NCI-H82 treated with DMSO at 0.1 percent for 48 hours (cell line): ENCODE measurements at regions not wholly inside any gene's neighbourhood (a gene's known extent, or its start where the extent isn't known, plus 50 kb on each side); places are given as distances from the start of the nearest gene placed in this dataset.
"Not testable (repeated sequence)": the region's sequence is repeated elsewhere in the genome, so short reads cannot be mapped to it uniquely, and the experiment has no call there.

ENCODE experiments used
- DNase-seq: peaks from one replicate; lab custom pipeline; 2025; ENCODE audit not compliant: unreplicated experiment; lab: John Stamatoyannopoulos, UW

GRCh38 chr3:87733671-87734367 lies 325.0 kb downstream of the CGGBP1 start:
- DNase-seq = no peak

- DNase-seq = no peak
Observed at GRCh38 chr3:87732294-87732693, 326.5 kb downstream of the CGGBP1 start.

- DNase-seq = no peak
Observed at GRCh38 chr3:87727783-87728182, 331.0 kb downstream of the CGGBP1 start.

DNA sequence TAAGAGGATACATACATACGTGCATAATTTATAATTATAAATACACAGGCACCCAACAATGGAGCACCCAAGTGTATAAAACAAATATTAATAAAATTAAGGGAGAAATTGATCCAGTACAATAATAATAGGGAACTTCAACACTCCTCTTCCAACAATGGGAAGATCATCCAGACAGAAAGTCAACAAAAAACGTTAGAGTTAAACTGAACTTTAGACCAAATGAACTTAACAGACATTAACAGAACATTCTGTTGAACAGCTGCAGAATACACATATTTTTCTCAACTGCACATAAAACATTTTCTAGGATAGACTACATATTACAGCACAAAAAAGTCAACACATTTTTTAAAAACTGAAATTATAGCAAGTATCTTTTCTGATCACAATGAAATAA lies 339.7 kb downstream of the CGGBP1 start:
- no peak for DNase-seq

DNA sequence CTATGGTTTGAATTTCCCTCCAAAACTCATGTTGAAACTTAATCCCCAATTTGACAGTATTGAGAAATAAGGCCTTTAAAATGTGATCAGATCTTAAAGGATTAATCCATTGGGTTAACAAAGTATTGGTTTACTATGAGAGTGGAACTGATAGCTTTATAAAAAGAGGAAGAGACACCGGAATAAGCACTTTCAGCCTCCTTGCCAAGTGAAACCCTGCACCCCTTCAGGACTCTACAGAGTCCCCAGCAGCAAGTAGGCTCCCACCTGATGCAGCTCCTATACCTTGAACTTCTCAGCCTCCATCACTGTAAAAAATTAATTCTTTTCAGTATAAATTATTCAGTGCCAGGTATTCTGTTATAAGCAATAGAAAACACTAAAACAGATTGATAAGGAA lies 348.3 kb downstream of the CGGBP1 start:
- no peak for DNase-seq

- DNase-seq = no peak
Observed at GRCh38 chr3:87710028-87710427, 348.8 kb downstream of the CGGBP1 start.

DNA sequence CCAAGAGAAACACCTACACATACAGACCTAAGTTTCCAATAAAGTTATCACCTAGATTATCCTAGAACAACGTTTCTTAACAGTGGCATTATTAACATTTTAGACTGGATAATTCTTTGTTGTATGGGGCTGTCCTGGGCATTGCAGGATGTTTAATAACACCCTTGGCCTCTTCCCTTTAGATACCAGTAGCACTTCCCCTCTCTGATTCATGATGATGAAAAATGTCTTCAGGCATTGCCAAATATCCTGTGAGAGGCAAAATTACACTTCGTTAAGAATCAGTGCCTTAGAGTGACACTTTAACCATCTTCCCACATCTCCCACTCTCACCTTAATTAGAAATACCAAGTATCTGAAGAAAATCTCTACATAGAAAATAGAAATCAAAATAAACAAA lies 352.6 kb downstream of the CGGBP1 start:
- no peak for DNase-seq

DNA sequence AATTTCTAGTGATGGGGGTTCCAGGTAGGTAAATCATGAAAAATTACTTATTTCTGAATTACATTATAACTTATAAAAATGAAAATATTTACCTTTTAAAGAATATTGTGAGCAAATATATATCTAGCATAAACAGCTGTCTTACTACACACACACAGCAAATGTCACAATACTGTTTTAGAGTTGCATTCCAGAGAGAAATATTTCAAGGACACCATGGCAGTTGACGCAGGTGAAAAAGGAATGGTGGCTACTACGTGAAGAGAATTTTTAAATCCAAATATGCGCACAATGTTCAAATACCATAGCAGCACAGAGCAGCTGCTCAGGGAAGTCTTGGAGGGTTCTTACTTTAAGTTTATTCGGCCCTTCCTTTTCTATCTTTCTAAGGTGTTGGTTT lies 356.2 kb downstream of the CGGBP1 start:
- DNase-seq = no peak

DNA sequence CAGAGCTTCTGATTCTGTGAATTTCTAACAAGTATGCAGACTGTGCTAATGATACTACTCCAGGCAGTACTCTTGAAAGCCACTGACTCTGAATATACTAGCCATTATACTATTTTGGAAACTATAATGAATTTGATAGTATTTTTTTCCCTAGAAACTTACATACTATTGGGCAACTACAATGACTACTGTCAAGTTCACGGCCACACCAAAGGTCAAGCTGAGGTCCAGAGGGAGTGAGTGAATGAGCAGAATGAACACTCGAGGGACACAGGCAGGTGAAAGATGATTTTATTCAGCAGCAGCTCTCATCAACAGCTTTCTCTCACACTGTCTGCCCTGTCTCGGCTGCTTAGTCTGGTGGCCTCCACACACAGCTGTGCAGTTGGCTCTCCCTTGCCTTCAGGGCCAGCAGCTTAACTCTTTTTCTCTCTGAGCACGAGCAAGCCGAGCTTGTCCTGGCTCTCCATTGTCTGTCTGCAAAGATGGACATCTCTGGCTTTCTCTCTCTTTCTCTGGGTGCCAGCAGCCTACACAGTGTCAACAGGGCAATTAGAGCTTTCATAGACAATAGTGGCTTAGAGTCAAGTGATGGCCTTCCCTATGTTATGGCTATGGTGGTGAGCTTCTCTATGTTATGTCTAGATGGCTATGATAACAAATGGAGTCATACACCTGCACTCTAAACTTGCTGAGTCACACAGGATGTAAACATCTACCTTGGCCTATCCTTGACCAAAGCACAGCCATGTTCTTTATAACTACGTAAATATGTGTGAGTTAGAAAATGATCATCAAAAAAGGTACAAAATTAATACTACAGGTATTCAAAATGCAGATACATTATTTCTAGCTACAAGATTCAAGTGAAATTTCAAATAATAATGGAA lies 362.4 kb downstream of the CGGBP1 start:
- DNase-seq = no peak

DNA sequence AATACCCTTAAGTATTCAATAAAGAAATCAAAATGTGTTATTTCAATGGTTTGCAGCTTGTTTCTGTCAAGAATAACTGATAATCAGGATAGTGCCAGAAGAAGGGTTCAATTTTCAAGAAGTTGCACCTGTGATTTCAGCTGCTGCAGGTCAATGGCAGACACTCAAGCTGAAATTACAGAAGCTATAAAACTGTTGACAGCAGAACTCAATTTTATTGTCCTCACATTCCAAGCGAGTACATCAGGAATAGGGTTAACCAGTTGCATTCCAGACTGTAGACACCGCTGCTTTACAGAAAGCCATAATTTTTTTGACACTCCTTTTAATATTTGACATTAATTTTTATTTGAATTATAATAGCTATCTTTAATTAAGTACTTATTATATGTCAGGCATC lies 364.1 kb downstream of the CGGBP1 start:
- no peak for DNase-seq

GRCh38 chr3:87691109-87691508 lies 367.7 kb downstream of the CGGBP1 start:
- DNase-seq = no peak

GRCh38 chr3:87678984-87679660 lies 379.7 kb downstream of the CGGBP1 start:
- DNase-seq = not testable (repeated sequence)

GRCh38 chr3:87674397-87675161 lies 384.2 kb downstream of the CGGBP1 start:
- DNase-seq = no peak

DNA sequence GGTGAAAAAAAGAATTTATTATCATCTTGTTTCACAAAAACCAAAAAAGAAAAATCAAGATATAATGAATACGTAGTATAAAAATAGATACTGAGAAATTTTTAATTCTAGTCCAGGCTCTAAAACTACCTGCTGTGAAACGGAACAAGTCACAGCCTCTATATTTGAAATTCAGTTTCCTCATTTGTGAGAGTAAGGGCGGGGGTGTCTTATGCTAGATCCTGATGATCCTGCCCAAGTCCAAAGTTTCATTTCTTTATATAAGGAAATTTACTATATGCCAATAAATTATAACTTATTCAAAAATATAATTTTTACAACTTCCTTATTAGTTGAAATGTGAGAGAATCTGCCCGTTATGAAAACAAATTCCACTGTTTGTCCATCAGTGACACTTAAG lies 385.7 kb downstream of the CGGBP1 start:
- no peak for DNase-seq

DNA sequence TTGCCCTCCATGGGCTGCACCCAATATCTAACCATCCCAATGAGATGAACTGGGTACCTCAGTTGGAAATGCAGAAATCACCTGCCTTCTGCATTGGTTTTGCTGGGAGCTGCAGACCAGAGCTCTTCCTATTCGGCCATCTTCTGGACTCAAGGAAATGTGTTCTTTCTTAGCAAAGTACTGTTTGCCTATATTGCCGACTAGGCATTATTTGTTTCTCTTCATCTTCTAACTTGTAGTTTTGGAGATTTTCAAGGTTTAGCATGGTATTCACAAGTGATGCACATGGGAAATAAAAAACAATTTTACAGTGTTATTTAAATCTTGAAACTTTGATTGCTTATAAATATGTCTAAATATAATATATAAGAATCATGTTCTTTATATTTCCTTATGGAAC lies 377.8 kb upstream of the POU1F1 start:
- DNase-seq = no peak

- DNase-seq = not testable (repeated sequence)
Observed at GRCh38 chr3:87653138-87653537, 376.8 kb upstream of the POU1F1 start.

- no peak for DNase-seq
Observed at GRCh38 chr3:87634426-87634825, 358.0 kb upstream of the POU1F1 start.

DNA sequence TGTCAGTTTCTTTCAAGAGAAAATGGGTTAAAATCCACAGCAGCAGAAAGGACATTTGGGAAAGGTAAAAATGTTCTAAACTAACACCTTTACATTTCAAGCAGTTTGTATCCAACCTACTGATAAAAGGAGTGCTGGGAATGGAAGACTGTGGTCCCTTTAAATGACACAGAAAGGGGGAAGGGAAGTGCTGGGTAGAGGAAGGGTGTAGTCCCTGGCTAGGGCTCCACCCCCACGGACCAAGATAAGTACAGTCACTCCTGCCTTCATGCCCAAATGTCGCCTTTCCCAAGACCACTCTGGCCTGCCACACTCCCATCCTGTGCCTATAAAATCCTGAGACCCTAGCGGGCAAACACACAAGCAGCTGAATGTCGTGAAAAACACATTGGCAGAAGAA lies 350.9 kb upstream of the POU1F1 start:
- DNase-seq = no peak

GRCh38 chr3:87626546-87626945 lies 350.2 kb upstream of the POU1F1 start:
- DNase-seq = no peak

- DNase-seq = no peak
Observed at GRCh38 chr3:87625876-87626275, 349.5 kb upstream of the POU1F1 start.

DNA sequence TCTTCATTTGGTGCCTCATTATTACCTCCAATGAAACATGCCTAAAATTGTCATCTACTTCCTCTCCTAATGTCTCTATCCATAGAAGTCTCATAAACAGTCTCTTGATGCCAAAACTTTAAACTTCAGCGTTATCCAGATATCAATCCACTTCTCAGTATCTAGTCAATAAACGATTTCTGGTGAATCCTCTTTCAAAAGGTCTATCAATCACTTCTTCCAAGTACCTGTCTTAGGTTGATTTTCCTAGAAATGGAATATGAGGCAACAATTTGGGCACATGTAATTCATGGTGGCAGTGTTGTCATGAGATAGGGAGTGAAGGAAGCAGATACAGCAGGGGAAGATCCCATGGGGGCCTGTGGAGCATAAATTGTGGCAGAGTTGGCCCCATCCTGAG lies 348.5 kb upstream of the POU1F1 start:
- DNase-seq = no peak
